ENCODE measurements at regions not wholly inside any gene's neighbourhood (a gene's known extent, or its start where the extent isn't known, plus 50 kb on each side); places are given as distances from the start of the nearest gene placed in this dataset.

DNA sequence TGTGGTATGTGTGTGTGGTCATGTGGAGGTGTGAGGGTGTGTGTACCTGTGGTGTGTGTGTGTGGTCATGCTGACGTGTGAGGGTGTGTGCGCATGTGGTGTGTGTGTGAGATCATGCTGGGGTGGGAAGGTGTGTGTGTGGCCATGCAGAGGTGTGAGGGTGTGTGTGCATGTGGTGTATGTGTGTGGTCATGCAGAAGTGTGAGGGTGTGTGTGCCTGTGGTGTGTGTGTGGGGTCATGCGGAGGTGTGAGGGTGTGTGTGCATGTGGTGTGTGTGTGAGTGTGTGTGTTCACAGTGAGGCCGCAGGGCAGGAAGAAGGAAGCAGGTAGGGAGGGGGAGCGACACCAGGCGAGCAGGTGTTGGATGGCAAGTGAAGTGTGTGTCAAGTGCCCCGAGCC, 259.0 kb downstream of the LOXHD1 start (continued):
- TF ChIP-seq, protein P1, sequence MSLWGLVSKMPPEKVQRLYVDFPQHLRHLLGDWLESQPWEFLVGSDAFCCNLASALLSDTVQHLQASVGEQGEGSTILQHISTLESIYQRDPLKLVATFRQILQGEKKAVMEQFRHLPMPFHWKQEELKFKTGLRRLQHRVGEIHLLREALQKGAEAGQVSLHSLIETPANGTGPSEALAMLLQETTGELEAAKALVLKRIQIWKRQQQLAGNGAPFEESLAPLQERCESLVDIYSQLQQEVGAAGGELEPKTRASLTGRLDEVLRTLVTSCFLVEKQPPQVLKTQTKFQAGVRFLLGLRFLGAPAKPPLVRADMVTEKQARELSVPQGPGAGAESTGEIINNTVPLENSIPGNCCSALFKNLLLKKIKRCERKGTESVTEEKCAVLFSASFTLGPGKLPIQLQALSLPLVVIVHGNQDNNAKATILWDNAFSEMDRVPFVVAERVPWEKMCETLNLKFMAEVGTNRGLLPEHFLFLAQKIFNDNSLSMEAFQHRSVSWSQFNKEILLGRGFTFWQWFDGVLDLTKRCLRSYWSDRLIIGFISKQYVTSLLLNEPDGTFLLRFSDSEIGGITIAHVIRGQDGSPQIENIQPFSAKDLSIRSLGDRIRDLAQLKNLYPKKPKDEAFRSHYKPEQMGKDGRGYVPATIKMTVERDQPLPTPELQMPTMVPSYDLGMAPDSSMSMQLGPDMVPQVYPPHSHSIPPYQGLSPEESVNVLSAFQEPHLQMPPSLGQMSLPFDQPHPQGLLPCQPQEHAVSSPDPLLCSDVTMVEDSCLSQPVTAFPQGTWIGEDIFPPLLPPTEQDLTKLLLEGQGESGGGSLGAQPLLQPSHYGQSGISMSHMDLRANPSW (CRISPR knock-in tag; conservative IDR thresholded peaks at IDR 0.05; ENCODE audit: low read depth): no peak
- TF ChIP-seq, protein P2, sequence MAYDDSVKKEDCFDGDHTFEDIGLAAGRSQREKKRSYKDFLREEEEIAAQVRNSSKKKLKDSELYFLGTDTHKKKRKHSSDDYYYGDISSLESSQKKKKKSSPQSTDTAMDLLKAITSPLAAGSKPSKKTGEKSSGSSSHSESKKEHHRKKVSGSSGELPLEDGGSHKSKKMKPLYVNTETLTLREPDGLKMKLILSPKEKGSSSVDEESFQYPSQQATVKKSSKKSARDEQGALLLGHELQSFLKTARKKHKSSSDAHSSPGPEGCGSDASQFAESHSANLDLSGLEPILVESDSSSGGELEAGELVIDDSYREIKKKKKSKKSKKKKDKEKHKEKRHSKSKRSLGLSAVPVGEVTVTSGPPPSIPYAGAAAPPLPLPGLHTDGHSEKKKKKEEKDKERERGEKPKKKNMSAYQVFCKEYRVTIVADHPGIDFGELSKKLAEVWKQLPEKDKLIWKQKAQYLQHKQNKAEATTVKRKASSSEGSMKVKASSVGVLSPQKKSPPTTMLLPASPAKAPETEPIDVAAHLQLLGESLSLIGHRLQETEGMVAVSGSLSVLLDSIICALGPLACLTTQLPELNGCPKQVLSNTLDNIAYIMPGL (CRISPR knock-in tag; IDR thresholded peaks at IDR 0.05): no peak

DNA sequence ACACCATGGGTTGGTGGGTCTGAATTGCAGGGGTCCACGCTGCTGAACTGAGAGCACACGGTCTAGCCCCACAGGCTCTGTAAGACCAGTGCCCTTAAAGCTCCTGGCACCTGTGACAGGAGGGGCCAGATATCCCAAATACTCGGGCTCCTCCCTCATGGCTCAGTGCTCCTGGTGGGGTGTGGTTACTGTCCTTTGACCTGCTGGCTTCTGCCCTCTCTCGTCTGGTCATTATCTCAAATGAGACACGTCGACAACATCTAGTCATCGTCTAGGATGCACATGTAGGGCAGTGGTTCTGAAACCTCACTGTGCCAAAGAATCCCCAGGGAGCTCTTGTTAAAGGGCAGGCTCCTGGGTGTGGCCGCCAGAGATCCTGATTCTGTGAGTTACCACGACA, 258.4 kb downstream of the LOXHD1 start:
- H3K36me3 Mint-ChIP-seq: no peaks in the 10 kb centered on the region
- POLR2A ChIA-PET: no interaction called here
- CTCF ChIA-PET: interaction anchor here (0.9 kb wide), 1 partner anchor 55 kb away, joined by 3 read pairs; no protein-coding TSS in a partner anchor

DNA sequence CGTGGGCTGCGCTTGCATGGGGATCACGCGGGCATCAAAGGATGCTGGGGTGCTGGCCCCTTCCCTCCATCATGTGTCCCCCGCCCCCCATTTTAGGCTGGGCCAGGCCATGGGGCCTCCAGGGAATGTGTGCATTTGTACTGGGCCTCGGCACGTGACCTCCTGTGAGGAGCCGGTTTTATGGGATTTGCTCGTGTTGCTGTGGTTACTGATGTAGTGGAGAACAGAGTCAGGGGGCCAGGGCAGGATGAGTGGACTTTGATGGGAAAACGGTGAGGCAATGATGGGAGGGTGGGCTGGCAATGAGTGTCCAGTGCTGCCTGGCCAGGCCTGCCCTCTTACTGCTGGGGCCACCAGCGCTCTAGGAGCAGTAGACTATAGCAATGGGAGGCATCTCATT, 257.7 kb downstream of the LOXHD1 start:
- H3K27me3 Mint-ChIP-seq (ENCODE audit: low read depth): no peaks in the 10 kb centered on the region
- H3K27ac Mint-ChIP-seq: 0 out of 2 replicates have a peak overlapping the region, but pooled peaks have one; percentile 5
- ChIA-PET CTCF (interaction anchor here (0.9 kb wide), 1 partner anchor 55 kb away, joined by 3 read pairs; no protein-coding TSS in a partner anchor), POLR2A (no interaction called here)
- H3K4me1 Mint-ChIP-seq: peaks cover 5% of the 10 kb centered on the region
- H3K9me3 Mint-ChIP-seq: no peaks in the 10 kb centered on the region
- H3K36me3 Mint-ChIP-seq: no peaks in the 10 kb centered on the region
- no peak overlapping the region for H3K4me3 Mint-ChIP-seq
- ATAC-seq (no peak), DNase-seq (ENCODE audit: low spot score) (no peak)
- TF ChIP-seq GABPB1 (CRISPR knock-in tag; IDR thresholded peaks at IDR 0.05) (no peak), NFE2L1 (CRISPR knock-in tag; IDR thresholded peaks at IDR 0.05) (no peak), ATF1 (CRISPR knock-in tag; IDR thresholded peaks at IDR 0.05) (no peak), ZNF671 (CRISPR knock-in tag; IDR thresholded peaks at IDR 0.05) (no peak)
- TF ChIP-seq, protein P3, sequence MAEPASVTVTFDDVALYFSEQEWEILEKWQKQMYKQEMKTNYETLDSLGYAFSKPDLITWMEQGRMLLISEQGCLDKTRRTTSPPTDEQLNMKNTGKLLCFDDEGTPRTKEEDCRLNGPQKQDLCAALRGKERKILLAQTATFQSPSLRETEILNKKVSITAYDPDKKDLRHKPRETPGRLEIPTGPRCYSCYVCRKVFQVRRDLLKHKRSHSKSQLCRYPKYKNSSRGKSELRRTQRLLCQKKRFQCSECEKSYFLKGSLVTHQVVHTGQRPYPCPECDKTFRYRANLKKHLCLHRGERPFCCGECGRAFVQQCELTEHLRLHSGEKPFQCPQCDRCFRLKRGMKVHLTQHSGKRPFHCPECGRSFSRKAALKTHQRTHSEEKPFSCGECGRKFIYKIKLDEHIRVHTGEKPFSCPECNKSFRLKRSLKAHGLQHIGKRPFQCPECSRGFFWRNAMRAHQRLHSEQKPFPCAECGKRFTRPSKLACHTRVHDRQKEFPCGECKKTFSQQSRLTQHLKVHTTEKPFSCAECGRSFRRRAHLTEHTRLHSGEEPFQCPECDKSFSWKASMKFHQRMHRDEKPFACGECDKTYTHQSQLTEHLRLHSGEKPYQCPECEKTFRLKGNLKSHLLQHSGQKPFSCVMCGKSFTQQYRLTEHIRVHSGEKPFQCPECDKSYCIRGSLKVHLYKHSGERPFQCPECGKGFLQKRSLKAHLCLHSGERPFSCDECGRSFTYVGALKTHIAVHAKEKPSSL (CRISPR knock-in tag; conservative IDR thresholded peaks at IDR 0.05): no peak
- TF ChIP-seq, protein P4, sequence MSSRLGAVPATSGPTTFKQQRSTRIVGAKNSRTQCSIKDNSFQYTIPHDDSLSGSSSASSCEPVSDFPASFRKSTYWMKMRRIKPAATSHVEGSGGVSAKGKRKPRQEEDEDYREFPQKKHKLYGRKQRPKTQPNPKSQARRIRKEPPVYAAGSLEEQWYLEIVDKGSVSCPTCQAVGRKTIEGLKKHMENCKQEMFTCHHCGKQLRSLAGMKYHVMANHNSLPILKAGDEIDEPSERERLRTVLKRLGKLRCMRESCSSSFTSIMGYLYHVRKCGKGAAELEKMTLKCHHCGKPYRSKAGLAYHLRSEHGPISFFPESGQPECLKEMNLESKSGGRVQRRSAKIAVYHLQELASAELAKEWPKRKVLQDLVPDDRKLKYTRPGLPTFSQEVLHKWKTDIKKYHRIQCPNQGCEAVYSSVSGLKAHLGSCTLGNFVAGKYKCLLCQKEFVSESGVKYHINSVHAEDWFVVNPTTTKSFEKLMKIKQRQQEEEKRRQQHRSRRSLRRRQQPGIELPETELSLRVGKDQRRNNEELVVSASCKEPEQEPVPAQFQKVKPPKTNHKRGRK (CRISPR knock-in tag; IDR thresholded peaks at IDR 0.05; ENCODE audit: borderline replicate concordance): no peak
- TF ChIP-seq, protein P5, sequence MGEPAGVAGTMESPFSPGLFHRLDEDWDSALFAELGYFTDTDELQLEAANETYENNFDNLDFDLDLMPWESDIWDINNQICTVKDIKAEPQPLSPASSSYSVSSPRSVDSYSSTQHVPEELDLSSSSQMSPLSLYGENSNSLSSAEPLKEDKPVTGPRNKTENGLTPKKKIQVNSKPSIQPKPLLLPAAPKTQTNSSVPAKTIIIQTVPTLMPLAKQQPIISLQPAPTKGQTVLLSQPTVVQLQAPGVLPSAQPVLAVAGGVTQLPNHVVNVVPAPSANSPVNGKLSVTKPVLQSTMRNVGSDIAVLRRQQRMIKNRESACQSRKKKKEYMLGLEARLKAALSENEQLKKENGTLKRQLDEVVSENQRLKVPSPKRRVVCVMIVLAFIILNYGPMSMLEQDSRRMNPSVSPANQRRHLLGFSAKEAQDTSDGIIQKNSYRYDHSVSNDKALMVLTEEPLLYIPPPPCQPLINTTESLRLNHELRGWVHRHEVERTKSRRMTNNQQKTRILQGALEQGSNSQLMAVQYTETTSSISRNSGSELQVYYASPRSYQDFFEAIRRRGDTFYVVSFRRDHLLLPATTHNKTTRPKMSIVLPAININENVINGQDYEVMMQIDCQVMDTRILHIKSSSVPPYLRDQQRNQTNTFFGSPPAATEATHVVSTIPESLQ (CRISPR knock-in tag; IDR thresholded peaks at IDR 0.05): no peak

More for the DNA sequence above, 258.4 kb downstream of the LOXHD1 start:
- Mint-ChIP-seq H3K4me3 (no peak overlapping the region), H3K27me3 (ENCODE audit: low read depth) (no peaks in the 10 kb centered on the region), H3K9me3 (no peaks in the 10 kb centered on the region), H3K4me1 (no peaks in the 10 kb centered on the region), H3K27ac (no peak overlapping the region)
- ATAC-seq (no peak), DNase-seq (ENCODE audit: low spot score) (no peak)
- TF ChIP-seq FOXP1 (CRISPR knock-in tag; IDR thresholded peaks at IDR 0.05; ENCODE audit: borderline replicate concordance) (no peak), EMX1 (CRISPR knock-in tag; IDR thresholded peaks at IDR 0.05) (no peak), GTF2I (CRISPR knock-in tag; conservative IDR thresholded peaks at IDR 0.05) (no peak), PRRX2 (CRISPR knock-in tag; IDR thresholded peaks at IDR 0.05) (no peak)
- TF ChIP-seq, protein P6, sequence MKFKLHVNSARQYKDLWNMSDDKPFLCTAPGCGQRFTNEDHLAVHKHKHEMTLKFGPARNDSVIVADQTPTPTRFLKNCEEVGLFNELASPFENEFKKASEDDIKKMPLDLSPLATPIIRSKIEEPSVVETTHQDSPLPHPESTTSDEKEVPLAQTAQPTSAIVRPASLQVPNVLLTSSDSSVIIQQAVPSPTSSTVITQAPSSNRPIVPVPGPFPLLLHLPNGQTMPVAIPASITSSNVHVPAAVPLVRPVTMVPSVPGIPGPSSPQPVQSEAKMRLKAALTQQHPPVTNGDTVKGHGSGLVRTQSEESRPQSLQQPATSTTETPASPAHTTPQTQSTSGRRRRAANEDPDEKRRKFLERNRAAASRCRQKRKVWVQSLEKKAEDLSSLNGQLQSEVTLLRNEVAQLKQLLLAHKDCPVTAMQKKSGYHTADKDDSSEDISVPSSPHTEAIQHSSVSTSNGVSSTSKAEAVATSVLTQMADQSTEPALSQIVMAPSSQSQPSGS (CRISPR knock-in tag; IDR thresholded peaks at IDR 0.05; ENCODE audit: borderline replicate concordance, low read depth): no peak
- TF ChIP-seq, protein P7, sequence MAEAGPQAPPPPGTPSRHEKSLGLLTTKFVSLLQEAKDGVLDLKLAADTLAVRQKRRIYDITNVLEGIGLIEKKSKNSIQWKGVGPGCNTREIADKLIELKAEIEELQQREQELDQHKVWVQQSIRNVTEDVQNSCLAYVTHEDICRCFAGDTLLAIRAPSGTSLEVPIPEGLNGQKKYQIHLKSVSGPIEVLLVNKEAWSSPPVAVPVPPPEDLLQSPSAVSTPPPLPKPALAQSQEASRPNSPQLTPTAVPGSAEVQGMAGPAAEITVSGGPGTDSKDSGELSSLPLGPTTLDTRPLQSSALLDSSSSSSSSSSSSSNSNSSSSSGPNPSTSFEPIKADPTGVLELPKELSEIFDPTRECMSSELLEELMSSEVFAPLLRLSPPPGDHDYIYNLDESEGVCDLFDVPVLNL (CRISPR knock-in tag; IDR thresholded peaks at IDR 0.05; ENCODE audit: borderline replicate concordance, low read depth): no peak
- TF ChIP-seq, protein P8, sequence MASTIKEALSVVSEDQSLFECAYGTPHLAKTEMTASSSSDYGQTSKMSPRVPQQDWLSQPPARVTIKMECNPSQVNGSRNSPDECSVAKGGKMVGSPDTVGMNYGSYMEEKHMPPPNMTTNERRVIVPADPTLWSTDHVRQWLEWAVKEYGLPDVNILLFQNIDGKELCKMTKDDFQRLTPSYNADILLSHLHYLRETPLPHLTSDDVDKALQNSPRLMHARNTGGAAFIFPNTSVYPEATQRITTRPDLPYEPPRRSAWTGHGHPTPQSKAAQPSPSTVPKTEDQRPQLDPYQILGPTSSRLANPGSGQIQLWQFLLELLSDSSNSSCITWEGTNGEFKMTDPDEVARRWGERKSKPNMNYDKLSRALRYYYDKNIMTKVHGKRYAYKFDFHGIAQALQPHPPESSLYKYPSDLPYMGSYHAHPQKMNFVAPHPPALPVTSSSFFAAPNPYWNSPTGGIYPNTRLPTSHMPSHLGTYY (CRISPR knock-in tag; IDR thresholded peaks at IDR 0.05): no peak
- TF ChIP-seq, protein P9, sequence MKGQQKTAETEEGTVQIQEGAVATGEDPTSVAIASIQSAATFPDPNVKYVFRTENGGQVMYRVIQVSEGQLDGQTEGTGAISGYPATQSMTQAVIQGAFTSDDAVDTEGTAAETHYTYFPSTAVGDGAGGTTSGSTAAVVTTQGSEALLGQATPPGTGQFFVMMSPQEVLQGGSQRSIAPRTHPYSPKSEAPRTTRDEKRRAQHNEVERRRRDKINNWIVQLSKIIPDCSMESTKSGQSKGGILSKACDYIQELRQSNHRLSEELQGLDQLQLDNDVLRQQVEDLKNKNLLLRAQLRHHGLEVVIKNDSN (CRISPR knock-in tag; IDR thresholded peaks at IDR 0.05): no peak
